CD4-positive, alpha-beta T cell treated with Interleukin-2 at 100 ng/mL for 4 hours (primary cell): ENCODE measurements at regions not wholly inside any gene's neighbourhood (a gene's known extent, or its start where the extent isn't known, plus 50 kb on each side); places are given as distances from the start of the nearest gene placed in this dataset.
"Not testable (repeated sequence)": the region's sequence is repeated elsewhere in the genome, so short reads cannot be mapped to it uniquely, and the experiment has no call there.

Source experiments
- DNase-seq: peaks from one replicate; pipeline ENCODE4 v3.0.0-alpha.2; 2020; ENCODE audit warnings: low spot score

- DNase-seq = no peak
Observed at GRCh38 chr15:58361273-58361759, 70.5 kb upstream of the LIPC start.

GRCh38 chr15:58362262-58362922 lies 69.4 kb upstream of the LIPC start:
- DNase-seq = no peak

- not testable (repeated sequence) for DNase-seq
Observed at GRCh38 chr15:58363118-58363517, 68.7 kb upstream of the LIPC start.

GRCh38 chr15:58363673-58364072 lies 68.1 kb upstream of the LIPC start:
- not testable (repeated sequence) for DNase-seq

GRCh38 chr15:58365098-58365497 lies 66.7 kb upstream of the LIPC start:
- not testable (repeated sequence) for DNase-seq

GRCh38 chr15:58369261-58369701 lies 62.5 kb upstream of the LIPC start:
- peak; percentile 43 for DNase-seq

- no peak for DNase-seq
Observed at GRCh38 chr15:58369956-58370355, 61.8 kb upstream of the LIPC start.

GRCh38 chr15:58374147-58374546 lies 57.6 kb upstream of the LIPC start:
- DNase-seq = no peak

- no peak for DNase-seq
Observed at GRCh38 chr15:58377193-58377592, 54.6 kb upstream of the LIPC start.

- DNase-seq = no peak
Observed at GRCh38 chr15:58378241-58379085, 53.3 kb upstream of the LIPC start.

- DNase-seq = not testable (repeated sequence)
Observed at GRCh38 chr15:58379454-58379853, 52.3 kb upstream of the LIPC start.

- DNase-seq = no peak
Observed at GRCh38 chr15:58380280-58380945, 51.4 kb upstream of the LIPC start.

GRCh38 chr15:58381697-58382096 lies 50.1 kb upstream of the LIPC start:
- DNase-seq = no peak
